ENCODE measurements at regions not wholly inside any gene's neighbourhood (a gene's known extent, or its start where the extent isn't known, plus 50 kb on each side); places are given as distances from the start of the nearest gene placed in this dataset.

DNA sequence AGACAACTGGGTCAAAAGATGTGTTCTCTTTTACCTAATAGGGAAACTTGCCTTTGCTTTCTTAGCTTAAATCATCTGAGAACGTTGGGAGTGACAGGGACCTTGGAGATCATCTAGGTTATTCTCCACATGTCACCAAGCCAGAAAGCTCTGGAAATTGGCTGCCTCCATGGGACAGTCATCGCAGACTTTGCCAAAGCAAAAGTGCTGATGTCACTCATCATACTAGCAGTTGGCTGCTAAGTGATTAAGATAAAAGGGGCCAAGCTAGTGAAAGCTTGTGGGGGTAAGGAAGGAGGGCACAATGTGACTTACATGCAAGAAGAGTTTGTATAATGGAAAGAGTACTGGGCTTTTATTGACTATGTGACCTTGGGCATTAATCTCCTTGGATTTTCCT lies 198.0 kb upstream of the PFN2 start:
- Histone ChIP-seq H2AK9ac (replicated peaks; ENCODE audit: low read depth, low read length, poor library complexity) (no peak overlapping the region), H4K5ac (ENCODE audit: low read depth, low read length) (no peak overlapping the region), H3K4me1 (ENCODE audit: control insufficient read depth, insufficient read depth, low read length) (no peaks in the 10 kb centered on the region; the same call in none of the 2 replicates), H4K20me1 (ENCODE audit: insufficient read depth, low read length) (no peaks in the 10 kb centered on the region), H3K36me3 (ENCODE audit: control insufficient read depth, insufficient read depth, low read length) (no peaks in the 10 kb centered on the region), H3K14ac (replicated peaks; ENCODE audit: low read depth, low read length) (no peak overlapping the region), H4K91ac (ENCODE audit: insufficient read depth, low read depth, low read length) (no peak overlapping the region), H3K9me3 (ENCODE audit: control insufficient read depth, insufficient read depth, low read length) (no peaks in the 10 kb centered on the region), H3K4me2 (ENCODE audit: low read depth, low read length) (no peak overlapping the region), H4K8ac (ENCODE audit: low read depth in 2 of 2, low read length in 2 of 2) (no peak overlapping the region), H3K79me1 (ENCODE audit: low read depth in 1 of 2, low read length in 2 of 2) (no peaks in the 10 kb centered on the region), H2AFZ (replicated peaks; ENCODE audit: low read length, poor library complexity) (no peak overlapping the region), H2BK20ac (ENCODE audit: low read depth, low read length) (no peak overlapping the region), H2AK5ac (ENCODE audit: low read depth, low read length) (0 out of 2 replicates have a peak overlapping the region, but pooled peaks have one; percentile 12), H3K27ac (ENCODE audit: insufficient read depth, low read length) (no peak overlapping the region), H3K9me1 (ENCODE audit: insufficient read depth, low read length) (no peaks in the 10 kb centered on the region), H2BK120ac (ENCODE audit: low read depth, low read length) (no peak overlapping the region), H3K56ac (ENCODE audit: extremely low read depth, insufficient read depth, low read length) (no peak overlapping the region), H3K27me3 (ENCODE audit: control insufficient read depth, insufficient read depth, low read length) (no peaks in the 10 kb centered on the region), H2BK5ac (ENCODE audit: low read depth, low read length, poor library complexity, severe bottlenecking) (no peak overlapping the region), H3K18ac (ENCODE audit: low read depth, low read length) (no peak overlapping the region), H3K4me3 (ENCODE audit: insufficient read depth, low read depth, low read length) (no peak overlapping the region), H2BK15ac (ENCODE audit: low read depth, low read length) (no peak overlapping the region), H3K9ac (ENCODE audit: low read depth, low read length) (no peak overlapping the region), H3K23ac (ENCODE audit: low read depth, low read length) (no peak overlapping the region; the same call in 1 of the 2 replicates), H3K4ac (ENCODE audit: low read depth, low read length) (no peak overlapping the region)
- peak; percentile 44 for DNase-seq
- no peak for ATAC-seq (ENCODE audit: low read depth)
- ChIA-PET CTCF (no interaction called here), POLR2A (ENCODE audit: unreplicated experiment) (no interaction called here)
- dilution Hi-C loops (cut with HindIII; ENCODE audit: low sequenced_read_pairs, unreplicated experiment) (no loop called here), in situ Hi-C loops (cut with MboI; ENCODE audit: low sequenced_read_pairs) (no loop called here), intact Hi-C loops (cut with micrococcal nuclease) (no loop called here)
- WGBS, 2 experiments (ENCODE audit: extremely low coverage in 2 of 2, insufficient read length in 1 of 2): no CpG with 5 or more reads among the region's 2 CpGs
- peak; percentile 9; the same call in 1 of the 2 replicates for TF ChIP-seq MAFK (IDR thresholded peaks at IDR 0.05; ENCODE audit: low read depth, low read length)
- TF ChIP-seq, protein P1, sequence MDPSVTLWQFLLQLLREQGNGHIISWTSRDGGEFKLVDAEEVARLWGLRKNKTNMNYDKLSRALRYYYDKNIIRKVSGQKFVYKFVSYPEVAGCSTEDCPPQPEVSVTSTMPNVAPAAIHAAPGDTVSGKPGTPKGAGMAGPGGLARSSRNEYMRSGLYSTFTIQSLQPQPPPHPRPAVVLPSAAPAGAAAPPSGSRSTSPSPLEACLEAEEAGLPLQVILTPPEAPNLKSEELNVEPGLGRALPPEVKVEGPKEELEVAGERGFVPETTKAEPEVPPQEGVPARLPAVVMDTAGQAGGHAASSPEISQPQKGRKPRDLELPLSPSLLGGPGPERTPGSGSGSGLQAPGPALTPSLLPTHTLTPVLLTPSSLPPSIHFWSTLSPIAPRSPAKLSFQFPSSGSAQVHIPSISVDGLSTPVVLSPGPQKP (IDR thresholded peaks at IDR 0.05; ENCODE audit: borderline replicate concordance, low read depth, low read length): no peak
- no TSS peak for BruUV-seq (replicated peaks)

Data from IMR-90 (cell line).